Tibial artery (tissue), 4 donors: ENCODE measurements at regions not wholly inside any gene's neighbourhood (a gene's known extent, or its start where the extent isn't known, plus 50 kb on each side); places are given as distances from the start of the nearest gene placed in this dataset.
A peak's percentile ranks its signal among the peaks of the same experiment; 100 is the strongest.

ENCODE experiments used
- DNase-seq, 2 donors: peaks; one replicate each; pipeline ENCODE4 v3.0.0-alpha.2; 2019
- H3K27ac ChIP-seq, 2 donors: fragments of 200-600 bp; sonication (generic) in 1 of 2; 1 replicate in 1 of 2; 2 replicates in 1 of 2; pipeline ENCODE4 v1.5.1; 2018 to 2019; ENCODE audit warnings: mild to moderate bottlenecking in 1 of 2
- H3K27me3 ChIP-seq, 2 donors: fragments of 200-600 bp; sonication (generic) in 1 of 2; one replicate each; pipeline versions ENCODE4 v1.5.1 to v1.6.0; 2016 to 2019
- H3K36me3 ChIP-seq, 3 donors: fragments of 200-600 bp; sonication (generic) in 2 of 3; one replicate each; pipeline ENCODE4 v1.5.1; 2016 to 2019; ENCODE audit warnings: mild to moderate bottlenecking in 2 of 3
- H3K4me1 ChIP-seq, 4 donors: fragments of 200-600 bp; sonication (generic) in 2 of 4; 1 replicate in 3 of 4; 2 replicates in 1 of 4; pipeline ENCODE4 v1.5.1; 2016 to 2019
- H3K4me3 ChIP-seq, 2 donors: fragments of 200-600 bp; sonication (generic) in 1 of 2; 1 replicate in 1 of 2; 2 replicates in 1 of 2; pipeline ENCODE4 v1.5.1; 2018 to 2019; ENCODE audit warnings: mild to moderate bottlenecking in 2 of 2
- H3K9me3 ChIP-seq, 3 donors: fragments of 200-600 bp; sonication (generic) in 1 of 3; one replicate each; pipeline ENCODE4 v1.5.1; 2016 to 2019
- CTCF ChIP-seq, 2 experiments: fragments of 200-600 bp in 1 of 2; fragments of 450-650 bp in 1 of 2; IDR thresholded peaks; one replicate each; pipeline ENCODE4 v1.5.1; 2017 to 2019; ENCODE audit warnings: antibody characterized with exemption in 2 of 2, mild to moderate bottlenecking in 1 of 2, moderate library complexity in 1 of 2
- intact Hi-C: fragments of 100-400 bp; cut with DNase I; formaldehyde crosslinking; loops from one replicate; pipeline ENCODE4 v1.15.0; 2023; ENCODE audit warnings: low total_unique reads

GRCh38 chr9:94169968-94170367, 85.7 kb downstream of the PTPDC1 start:
- intact Hi-C loops = no loop called here
- H3K4me1 ChIP-seq = peaks cover 4 to 81% (median 56%) of the 10 kb centered on the region in 4 donors

GRCh38 chr9:94173632-94174031, 85.5 kb upstream of the ZNF169 start:
- no peak for TF ChIP-seq CTCF (IDR thresholded peaks at IDR 0.05)
- peak overlapping the region in 1 of 2 donors; percentile 25 for H3K27ac ChIP-seq

More at GRCh38 chr9:94169968-94170367, 85.7 kb downstream of the PTPDC1 start:
- DNase-seq = no peak
- TF ChIP-seq CTCF (IDR thresholded peaks at IDR 0.05) = no peak
- Histone ChIP-seq H3K27ac (peak overlapping the region; percentile 40 to 97), H3K4me3 (peak overlapping the region in 1 of 2 donors; percentile 88), H3K9me3 (no peaks in the 10 kb centered on the region), H3K36me3 (no peaks in the 10 kb centered on the region), H3K27me3 (no peaks in the 10 kb centered on the region)

GRCh38 chr9:94174164-94174563, 84.9 kb upstream of the ZNF169 start:
- H3K27ac ChIP-seq = peak overlapping the region in 1 of 2 donors; percentile 25

More at GRCh38 chr9:94173632-94174031, 85.5 kb upstream of the ZNF169 start:
- no peak for DNase-seq
- Histone ChIP-seq H3K4me1 (peaks cover 4 to 100% (median 73%) of the 10 kb centered on the region in 4 donors), H3K36me3 (peaks cover 14 to 24% (median 23%) of the 10 kb centered on the region in 3 donors), H3K9me3 (no peaks in the 10 kb centered on the region), H3K4me3 (no peak overlapping the region), H3K27me3 (no peaks in the 10 kb centered on the region)
- intact Hi-C loops = no loop called here

GRCh38 chr9:94175669-94176068, 83.4 kb upstream of the ZNF169 start:
- Histone ChIP-seq H3K4me3 (no peak overlapping the region), H3K27ac (no peak overlapping the region), H3K27me3 (no peaks in the 10 kb centered on the region), H3K9me3 (no peaks in the 10 kb centered on the region), H3K4me1 (peaks cover 0 to 99% (median 61%) of the 10 kb centered on the region in 4 donors), H3K36me3 (peaks cover 14 to 24% (median 23%) of the 10 kb centered on the region in 3 donors)
- intact Hi-C loops = no loop called here
- no peak for TF ChIP-seq CTCF (IDR thresholded peaks at IDR 0.05)
- DNase-seq = no peak

More at GRCh38 chr9:94174164-94174563, 84.9 kb upstream of the ZNF169 start:
- peaks cover 4 to 100% (median 69%) of the 10 kb centered on the region in 4 donors for H3K4me1 ChIP-seq
- DNase-seq = no peak
- peaks cover 14 to 24% (median 23%) of the 10 kb centered on the region in 3 donors for H3K36me3 ChIP-seq
- TF ChIP-seq CTCF (IDR thresholded peaks at IDR 0.05) = no peak
- no peaks in the 10 kb centered on the region for H3K9me3 ChIP-seq
- no peaks in the 10 kb centered on the region for H3K27me3 ChIP-seq
- intact Hi-C loops = no loop called here
- H3K4me3 ChIP-seq = no peak overlapping the region

DNA sequence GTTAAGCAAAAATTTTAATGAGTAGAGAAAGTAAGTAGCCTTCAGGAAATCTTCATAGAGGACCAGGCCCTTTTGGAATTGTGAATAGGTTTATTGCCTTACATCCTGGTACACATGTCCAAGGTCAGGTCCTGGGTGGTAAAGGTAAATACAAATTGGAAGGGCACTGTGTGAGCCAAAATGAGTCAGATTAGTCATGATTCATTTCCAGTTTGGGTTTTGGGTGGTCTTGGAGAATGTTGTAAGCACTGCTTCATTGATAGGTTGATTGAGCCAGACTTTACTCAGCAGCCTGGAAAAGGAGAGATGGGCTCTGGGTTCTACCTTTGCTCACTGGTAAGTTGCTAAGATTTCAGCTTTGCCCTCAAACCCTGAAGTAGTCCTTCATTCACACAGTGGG, 82.5 kb upstream of the ZNF169 start:
- TF ChIP-seq CTCF (IDR thresholded peaks at IDR 0.05) = no peak
- Histone ChIP-seq H3K4me3 (no peak overlapping the region), H3K27me3 (no peaks in the 10 kb centered on the region), H3K36me3 (peaks cover 14 to 24% (median 23%) of the 10 kb centered on the region in 3 donors), H3K27ac (no peak overlapping the region), H3K4me1 (peaks cover 0 to 99% (median 57%) of the 10 kb centered on the region in 4 donors), H3K9me3 (no peaks in the 10 kb centered on the region)
- DNase-seq = no peak
- intact Hi-C loops = no loop called here

DNA sequence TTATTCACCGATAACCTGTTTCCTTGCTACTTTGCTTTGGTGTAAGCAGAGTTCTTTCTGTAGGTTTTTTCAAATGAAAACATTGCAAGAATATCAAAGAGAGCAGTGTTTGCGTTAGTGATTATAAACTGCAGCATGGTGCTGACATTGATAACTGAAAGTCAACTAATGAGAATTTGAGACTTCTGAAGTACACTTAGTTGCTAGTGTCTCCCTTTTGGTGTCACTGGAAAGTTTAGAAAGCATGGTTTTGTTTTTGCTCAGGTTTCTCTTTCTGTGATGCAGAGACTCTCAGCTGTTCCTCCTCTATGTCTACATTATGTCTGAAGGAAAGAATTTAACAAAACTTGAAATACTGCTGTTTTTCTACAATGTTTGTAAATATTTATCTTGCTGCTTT, 80.2 kb upstream of the ZNF169 start:
- Histone ChIP-seq H3K27ac (no peak overlapping the region), H3K4me3 (no peak overlapping the region), H3K4me1 (peaks cover 0 to 98% (median 48%) of the 10 kb centered on the region in 4 donors), H3K27me3 (no peaks in the 10 kb centered on the region), H3K36me3 (peaks cover 23 to 29% (median 24%) of the 10 kb centered on the region in 3 donors), H3K9me3 (no peaks in the 10 kb centered on the region)
- intact Hi-C loops = no loop called here
- TF ChIP-seq CTCF (IDR thresholded peaks at IDR 0.05) = no peak
- no peak for DNase-seq
